PC-3 (cell line): ENCODE measurements at regions not wholly inside any gene's neighbourhood (a gene's known extent, or its start where the extent isn't known, plus 50 kb on each side); places are given as distances from the start of the nearest gene placed in this dataset.

ENCODE experiments used
- CTCF ChIP-seq: fragments of 300-600 bp; sonication (generic); conservative IDR thresholded peaks from 2 replicates; pipeline ENCODE4 v1.5.1; 2017; ENCODE audit warnings: antibody characterized with exemption, low read depth, mild to moderate bottlenecking, low read length
- EZH2 ChIP-seq: fragments of 300-600 bp; sonication (generic); IDR thresholded peaks from one replicate; pipeline ENCODE4 v1.6.1; 2017; ENCODE audit warnings: antibody characterized with exemption, mild to moderate bottlenecking, low read length; ENCODE audit not compliant: unreplicated experiment
- EZH2phosphoT487 ChIP-seq: fragments of 300-600 bp; sonication (generic); IDR thresholded peaks from 2 replicates; pipeline ENCODE4 v1.6.1; 2018; ENCODE audit warnings: mild to moderate bottlenecking, antibody characterized with exemption, low read length, borderline replicate concordance

DNA sequence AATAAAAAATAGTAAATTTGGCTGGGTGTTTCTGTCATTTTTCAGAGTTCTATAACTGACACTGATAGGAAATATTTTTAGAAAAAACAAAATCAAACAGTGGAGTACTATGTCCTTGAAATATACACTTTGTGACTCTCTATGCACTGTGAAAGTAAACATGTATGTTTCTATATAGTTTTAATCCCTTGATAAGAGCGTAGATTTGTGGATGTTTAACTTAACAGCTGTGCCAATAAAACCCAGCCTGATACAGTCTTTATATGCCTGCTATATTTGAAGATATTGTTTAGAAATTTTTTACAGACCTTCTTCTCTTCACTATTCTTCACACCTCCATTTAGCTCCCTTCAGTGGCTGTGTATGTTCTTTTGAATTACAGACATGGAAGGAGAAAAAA is 473.3 kb upstream of the FZD8 start:
- no peak for TF ChIP-seq CTCF
- no peak for TF ChIP-seq EZH2phosphoT487
- TF ChIP-seq EZH2, result no peak
